ENCODE measurements at regions not wholly inside any gene's neighbourhood (a gene's known extent, or its start where the extent isn't known, plus 50 kb on each side); places are given as distances from the start of the nearest gene placed in this dataset.

DNA sequence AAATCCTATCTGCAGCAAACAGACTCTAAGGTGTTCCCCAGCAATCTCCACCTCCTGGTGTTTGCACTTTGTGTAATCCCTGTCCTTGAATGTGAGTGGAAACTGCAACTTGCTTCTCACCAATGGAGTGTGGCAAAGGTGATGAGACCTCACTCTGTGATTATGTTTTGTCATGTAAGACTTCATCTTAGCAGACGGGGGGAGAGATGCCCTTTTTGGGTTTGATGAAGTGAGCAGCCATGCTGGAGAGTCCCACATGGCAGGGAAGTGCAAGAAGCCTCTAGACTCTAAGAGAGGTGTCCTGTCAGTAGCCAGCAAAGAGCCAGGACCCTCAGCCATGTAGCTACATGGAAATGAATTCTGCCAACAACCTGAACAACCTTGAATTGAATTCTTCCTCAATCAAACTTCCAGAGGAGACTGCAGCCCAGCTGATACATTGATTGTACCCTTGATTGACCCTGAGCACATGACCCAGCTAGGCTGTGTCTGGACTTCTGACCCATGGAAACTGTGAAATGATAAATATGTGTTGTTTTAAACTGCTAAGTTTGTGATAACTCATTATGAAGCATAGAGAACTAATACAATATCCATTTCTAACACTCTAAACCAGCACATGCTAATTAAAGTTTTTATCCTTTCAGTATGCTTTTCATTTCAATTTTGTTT, 71.4 kb upstream of the RASGRF1 start:
- ChIA-PET POLR2A (no interaction called here), RAD21 (ENCODE audit: low non-redundant PET in 1 of 2, low total read pairs in 2 of 2, uncharacterized antibody in 2 of 2, unreplicated experiment in 2 of 2) (no interaction called here), CTCF (no interaction called here)
- Histone ChIP-seq H3K9ac (ENCODE audit: low read length) (no peak overlapping the region), H3K4me2 (ENCODE audit: low read length) (no peak overlapping the region), H4K20me1 (ENCODE audit: insufficient read depth) (no peaks in the 10 kb centered on the region), H3K9me3 (ENCODE audit: control insufficient read depth in 1 of 2, insufficient read depth in 1 of 2, low read depth in 1 of 2, low read length in 2 of 2) (no peaks in the 10 kb centered on the region), H3K79me2 (ENCODE audit: insufficient read depth, low read length) (no peaks in the 10 kb centered on the region), H2AFZ (ENCODE audit: low read depth, low read length, poor library complexity, severe bottlenecking) (no peak overlapping the region), H3K4me3 (replicated peaks in 1 of 2; ENCODE audit: low read depth in 1 of 2, low read length in 2 of 2) (no peak overlapping the region), H3K36me3 (ENCODE audit: control insufficient read depth in 1 of 2, insufficient read depth in 2 of 2, low read length in 2 of 2) (no peaks in the 10 kb centered on the region), H3K4me1 (ENCODE audit: control insufficient read depth in 1 of 2, insufficient read depth in 2 of 2, low read length in 2 of 2) (peaks cover 0 to 6% of the 10 kb centered on the region in 2 experiments; a peak in 1 of 4 replicates), H3K27ac (ENCODE audit: low read depth, low read length) (no peak overlapping the region), H3K9me2 (ENCODE audit: insufficient read depth) (no peaks in the 10 kb centered on the region), H3K27me3 (ENCODE audit: insufficient read depth, low read length) (no peaks in the 10 kb centered on the region)
- BruUV-seq (replicated peaks): no TSS peak
- TF ChIP-seq CEBPB (IDR thresholded peaks at IDR 0.05; ENCODE audit: low read depth) (no peak), SP1 (IDR thresholded peaks at IDR 0.05; ENCODE audit: low read depth) (no peak), POLR2AphosphoS5 (IDR thresholded peaks at IDR 0.05; ENCODE audit: low read depth, low read length) (no peak), POLR2A (IDR thresholded peaks at IDR 0.05; ENCODE audit: borderline replicate concordance, extremely low read depth, insufficient read depth, insufficient read length) (no peak), EZH2phosphoT487 (IDR thresholded peaks at IDR 0.05; ENCODE audit: borderline replicate concordance) (no peak), CTCF (IDR thresholded peaks at IDR 0.05 in 2 of 3, conservative IDR thresholded peaks at IDR 0.05 in 1 of 3; ENCODE audit: borderline replicate concordance in 1 of 3, insufficient read depth in 1 of 3, low read depth in 2 of 3, low read length in 2 of 3) (no peak), JUND (IDR thresholded peaks at IDR 0.05) (no peak), ELF1 (IDR thresholded peaks at IDR 0.05; ENCODE audit: borderline replicate concordance, low read depth) (no peak), REST (IDR thresholded peaks at IDR 0.05; ENCODE audit: low read depth) (no peak), TCF7L2 (IDR thresholded peaks at IDR 0.05; ENCODE audit: borderline replicate concordance, extremely low read depth, insufficient read depth, insufficient read length) (no peak), ATF3 (IDR thresholded peaks at IDR 0.05) (no peak), SRF (IDR thresholded peaks at IDR 0.05; ENCODE audit: low read depth) (no peak), ZFX (IDR thresholded peaks at IDR 0.05) (no peak)
- ATAC-seq (no peak), DNase-seq (ENCODE audit: low read depth, low spot score) (no peak)
- intact Hi-C loops (cut with micrococcal nuclease): no loop called here
